ENCODE measurements at regions not wholly inside any gene's neighbourhood (a gene's known extent, or its start where the extent isn't known, plus 50 kb on each side); places are given as distances from the start of the nearest gene placed in this dataset.
"Not testable (repeated sequence)": the region's sequence is repeated elsewhere in the genome, so short reads cannot be mapped to it uniquely, and the experiment has no call there.

DNA sequence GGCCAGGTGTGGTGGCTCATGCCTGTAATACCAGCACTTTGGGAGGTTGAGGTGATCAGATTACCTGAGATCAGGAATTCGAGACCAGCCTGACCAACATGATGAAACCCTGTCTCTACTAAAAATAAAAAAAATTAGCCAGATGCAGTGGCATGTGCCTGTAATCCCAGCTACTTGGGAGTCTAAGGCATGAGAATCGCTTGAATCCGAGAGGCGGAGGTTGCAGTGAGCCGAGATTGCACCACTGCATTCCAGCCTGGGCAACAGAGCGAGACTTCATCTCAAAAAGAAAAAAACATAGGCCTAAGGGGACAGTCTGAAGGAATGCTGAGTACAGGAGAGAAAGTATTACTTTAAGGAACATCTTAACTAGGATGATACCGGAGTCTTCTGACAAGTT, 650.6 kb upstream of the USP24 start:
- H3K36me3 ChIP-seq (ENCODE audit: control insufficient read depth, insufficient read depth, low read length); H3K27ac ChIP-seq (ENCODE audit: insufficient read depth, low read depth, low read length, poor library complexity, severe bottlenecking); H3K9me3 ChIP-seq (ENCODE audit: control insufficient read depth, low read length); H3K4me1 ChIP-seq (ENCODE audit: control insufficient read depth, insufficient read depth, low read length); H3K27me3 ChIP-seq (ENCODE audit: control insufficient read depth, insufficient read depth, low read length, poor library complexity, severe bottlenecking); H3K4me3 ChIP-seq (ENCODE audit: insufficient read depth, low read depth, low read length): not testable (repeated sequence)
- 94% methylated on average over 7 of the region's 7 CpGs for WGBS, 2 experiments

- 79 to 90% methylated on average over 2 of the region's 2 CpGs for WGBS, 2 experiments
- no peaks in the 10 kb centered on the region for H3K9me3 ChIP-seq (ENCODE audit: control insufficient read depth, low read length)
- H3K36me3 ChIP-seq (ENCODE audit: control insufficient read depth, insufficient read depth, low read length) = no peaks in the 10 kb centered on the region
- H3K27ac ChIP-seq (ENCODE audit: insufficient read depth, low read depth, low read length, poor library complexity, severe bottlenecking) = no peak overlapping the region
- no peak overlapping the region for H3K4me3 ChIP-seq (ENCODE audit: insufficient read depth, low read depth, low read length)
- no peaks in the 10 kb centered on the region for H3K4me1 ChIP-seq (ENCODE audit: control insufficient read depth, insufficient read depth, low read length)
- no peaks in the 10 kb centered on the region for H3K27me3 ChIP-seq (ENCODE audit: control insufficient read depth, insufficient read depth, low read length, poor library complexity, severe bottlenecking)
These were observed 649.1 kb upstream of the USP24 start for GRCh38 chr1:55864251-55864650.

- H3K4me3 ChIP-seq (ENCODE audit: insufficient read depth, low read depth, low read length) = no peak overlapping the region
- no peaks in the 10 kb centered on the region for H3K27me3 ChIP-seq (ENCODE audit: control insufficient read depth, insufficient read depth, low read length, poor library complexity, severe bottlenecking)
- 93 to 97% methylated on average over 3 of the region's 3 CpGs for WGBS, 2 experiments
- H3K36me3 ChIP-seq (ENCODE audit: control insufficient read depth, insufficient read depth, low read length) = no peaks in the 10 kb centered on the region
- H3K9me3 ChIP-seq (ENCODE audit: control insufficient read depth, low read length) = no peaks in the 10 kb centered on the region
- no peaks in the 10 kb centered on the region for H3K4me1 ChIP-seq (ENCODE audit: control insufficient read depth, insufficient read depth, low read length)
- H3K27ac ChIP-seq (ENCODE audit: insufficient read depth, low read depth, low read length, poor library complexity, severe bottlenecking) = no peak overlapping the region
These were observed 646.6 kb upstream of the USP24 start for GRCh38 chr1:55861676-55862340.

GRCh38 chr1:55860798-55861519, 645.8 kb upstream of the USP24 start:
- Histone ChIP-seq H3K27ac (ENCODE audit: insufficient read depth, low read depth, low read length, poor library complexity, severe bottlenecking) (no peak overlapping the region), H3K4me3 (ENCODE audit: insufficient read depth, low read depth, low read length) (no peak overlapping the region), H3K27me3 (ENCODE audit: control insufficient read depth, insufficient read depth, low read length, poor library complexity, severe bottlenecking) (no peaks in the 10 kb centered on the region), H3K36me3 (ENCODE audit: control insufficient read depth, insufficient read depth, low read length) (no peaks in the 10 kb centered on the region), H3K4me1 (ENCODE audit: control insufficient read depth, insufficient read depth, low read length) (no peaks in the 10 kb centered on the region), H3K9me3 (ENCODE audit: control insufficient read depth, low read length) (no peaks in the 10 kb centered on the region)
- WGBS, 2 experiments = 69 to 71% methylated on average over 6 of the region's 6 CpGs

DNA sequence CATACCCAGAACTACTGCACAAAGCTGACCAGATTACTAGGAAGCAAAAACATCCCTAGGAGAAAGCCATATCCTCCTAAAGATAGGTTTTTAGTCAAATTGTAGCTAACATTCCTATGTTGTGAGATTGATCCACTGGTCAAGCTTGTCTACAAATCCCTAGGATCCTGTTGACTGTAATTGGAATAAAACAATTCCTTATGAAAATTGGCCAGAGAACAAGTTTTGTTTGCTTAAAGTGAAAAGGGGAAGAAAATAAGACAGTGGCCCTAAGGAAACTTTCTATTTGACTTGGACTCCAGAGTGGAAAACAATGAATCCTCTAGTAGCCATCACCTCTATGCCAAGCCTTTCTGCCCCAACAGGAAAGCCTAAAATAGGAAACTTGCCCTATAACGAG, 645.2 kb upstream of the USP24 start:
- no peaks in the 10 kb centered on the region for H3K9me3 ChIP-seq (ENCODE audit: control insufficient read depth, low read length)
- H3K4me3 ChIP-seq (ENCODE audit: insufficient read depth, low read depth, low read length) = no peak overlapping the region
- H3K36me3 ChIP-seq (ENCODE audit: control insufficient read depth, insufficient read depth, low read length) = no peaks in the 10 kb centered on the region
- H3K27ac ChIP-seq (ENCODE audit: insufficient read depth, low read depth, low read length, poor library complexity, severe bottlenecking) = no peak overlapping the region
- H3K27me3 ChIP-seq (ENCODE audit: control insufficient read depth, insufficient read depth, low read length, poor library complexity, severe bottlenecking) = no peaks in the 10 kb centered on the region
- 91% methylated on average over 1 of the region's 1 CpG for WGBS, 2 experiments
- no peaks in the 10 kb centered on the region for H3K4me1 ChIP-seq (ENCODE audit: control insufficient read depth, insufficient read depth, low read length)

- no peaks in the 10 kb centered on the region for H3K4me1 ChIP-seq (ENCODE audit: control insufficient read depth, insufficient read depth, low read length)
- H3K27me3 ChIP-seq (ENCODE audit: control insufficient read depth, insufficient read depth, low read length, poor library complexity, severe bottlenecking) = no peaks in the 10 kb centered on the region
- WGBS, 2 experiments = 94% methylated on average over 2 of the region's 2 CpGs; no CpG with 5 or more reads in 1 of the 2 experiments
- no peak overlapping the region for H3K4me3 ChIP-seq (ENCODE audit: insufficient read depth, low read depth, low read length)
- no peak overlapping the region for H3K27ac ChIP-seq (ENCODE audit: insufficient read depth, low read depth, low read length, poor library complexity, severe bottlenecking)
- no peaks in the 10 kb centered on the region for H3K36me3 ChIP-seq (ENCODE audit: control insufficient read depth, insufficient read depth, low read length)
- H3K9me3 ChIP-seq (ENCODE audit: control insufficient read depth, low read length) = no peaks in the 10 kb centered on the region
These were observed 639.7 kb upstream of the USP24 start for GRCh38 chr1:55854911-55855310.

- Histone ChIP-seq H3K4me1 (ENCODE audit: control insufficient read depth, insufficient read depth, low read length) (no peaks in the 10 kb centered on the region), H3K9me3 (ENCODE audit: control insufficient read depth, low read length) (no peaks in the 10 kb centered on the region), H3K36me3 (ENCODE audit: control insufficient read depth, insufficient read depth, low read length) (no peaks in the 10 kb centered on the region), H3K27ac (ENCODE audit: insufficient read depth, low read depth, low read length, poor library complexity, severe bottlenecking) (no peak overlapping the region), H3K4me3 (ENCODE audit: insufficient read depth, low read depth, low read length) (no peak overlapping the region), H3K27me3 (ENCODE audit: control insufficient read depth, insufficient read depth, low read length, poor library complexity, severe bottlenecking) (no peaks in the 10 kb centered on the region)
- WGBS, 2 experiments = 88% methylated on average over 1 of the region's 1 CpG; no CpG with 5 or more reads in 1 of the 2 experiments
These were observed 633.7 kb upstream of the USP24 start for GRCh38 chr1:55848906-55849305.

GRCh38 chr1:55846051-55846450, 630.9 kb upstream of the USP24 start:
- Histone ChIP-seq H3K36me3 (ENCODE audit: control insufficient read depth, insufficient read depth, low read length) (no peaks in the 10 kb centered on the region), H3K9me3 (ENCODE audit: control insufficient read depth, low read length) (no peaks in the 10 kb centered on the region), H3K27me3 (ENCODE audit: control insufficient read depth, insufficient read depth, low read length, poor library complexity, severe bottlenecking) (no peaks in the 10 kb centered on the region), H3K4me1 (ENCODE audit: control insufficient read depth, insufficient read depth, low read length) (no peaks in the 10 kb centered on the region), H3K4me3 (ENCODE audit: insufficient read depth, low read depth, low read length) (no peak overlapping the region), H3K27ac (ENCODE audit: insufficient read depth, low read depth, low read length, poor library complexity, severe bottlenecking) (no peak overlapping the region)
- whole genome bisulfite sequencing, 2 experiments = 80 to 96% methylated on average over 1 to 2 of the region's 2 CpGs

GRCh38 chr1:55844322-55844721, 629.2 kb upstream of the USP24 start:
- Histone ChIP-seq H3K36me3 (ENCODE audit: control insufficient read depth, insufficient read depth, low read length) (no peaks in the 10 kb centered on the region), H3K4me1 (ENCODE audit: control insufficient read depth, insufficient read depth, low read length) (no peaks in the 10 kb centered on the region), H3K4me3 (ENCODE audit: insufficient read depth, low read depth, low read length) (no peak overlapping the region), H3K9me3 (ENCODE audit: control insufficient read depth, low read length) (no peaks in the 10 kb centered on the region), H3K27ac (ENCODE audit: insufficient read depth, low read depth, low read length, poor library complexity, severe bottlenecking) (no peak overlapping the region), H3K27me3 (ENCODE audit: control insufficient read depth, insufficient read depth, low read length, poor library complexity, severe bottlenecking) (no peaks in the 10 kb centered on the region)
- WGBS, 2 experiments = 89 to 90% methylated on average over 1 of the region's 1 CpG

DNA sequence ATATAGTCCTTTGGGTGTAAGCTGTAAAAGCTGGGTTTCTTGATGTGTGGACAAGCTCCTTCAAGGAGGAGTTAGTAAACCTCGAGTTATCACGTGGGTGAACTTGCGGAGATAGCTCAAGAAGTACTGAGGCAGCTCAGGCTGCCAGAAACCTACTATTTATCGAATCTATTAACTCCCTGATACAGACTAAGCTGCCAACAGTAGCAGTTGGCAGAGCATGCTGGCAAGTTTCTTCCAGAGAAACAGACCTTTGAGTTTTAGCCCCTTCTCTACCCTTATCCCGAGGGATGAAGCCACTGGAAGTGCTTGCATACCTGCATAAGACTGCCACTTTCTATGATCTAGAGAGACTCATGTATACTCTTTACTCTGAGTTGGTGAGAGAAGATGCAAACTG, 624.5 kb upstream of the USP24 start:
- Histone ChIP-seq H3K27me3 (ENCODE audit: control insufficient read depth, insufficient read depth, low read length, poor library complexity, severe bottlenecking) (no peaks in the 10 kb centered on the region), H3K4me1 (ENCODE audit: control insufficient read depth, insufficient read depth, low read length) (no peaks in the 10 kb centered on the region), H3K9me3 (ENCODE audit: control insufficient read depth, low read length) (no peaks in the 10 kb centered on the region), H3K36me3 (ENCODE audit: control insufficient read depth, insufficient read depth, low read length) (no peaks in the 10 kb centered on the region), H3K4me3 (ENCODE audit: insufficient read depth, low read depth, low read length) (no peak overlapping the region), H3K27ac (ENCODE audit: insufficient read depth, low read depth, low read length, poor library complexity, severe bottlenecking) (no peak overlapping the region)
- WGBS, 2 experiments = 91 to 92% methylated on average over 5 of the region's 5 CpGs

Measured in ectodermal cell (in vitro differentiated cells).